ENCODE measurements at regions not wholly inside any gene's neighbourhood (a gene's known extent, or its start where the extent isn't known, plus 50 kb on each side); places are given as distances from the start of the nearest gene placed in this dataset.

DNA sequence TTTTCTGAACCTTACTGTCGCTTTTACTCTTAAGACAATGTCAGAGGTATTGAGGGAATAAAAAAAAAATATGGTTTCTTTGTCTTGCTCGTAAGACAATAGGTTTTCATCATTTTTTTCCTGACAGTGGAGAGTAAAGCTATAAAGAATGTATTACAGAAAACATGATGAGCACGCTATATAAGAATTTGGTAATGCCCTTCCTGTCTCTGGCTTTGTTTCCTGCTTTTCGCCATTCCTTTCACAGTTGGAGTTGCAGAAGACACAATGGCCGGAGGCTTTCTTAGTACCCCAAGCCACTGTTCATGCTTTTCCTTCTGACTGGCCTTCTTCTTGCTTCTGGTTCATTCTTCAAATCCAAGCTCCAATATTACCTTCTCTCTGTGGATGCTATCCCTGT is 101.0 kb upstream of the DACH1 start:
- TF ChIP-seq, protein P1, sequence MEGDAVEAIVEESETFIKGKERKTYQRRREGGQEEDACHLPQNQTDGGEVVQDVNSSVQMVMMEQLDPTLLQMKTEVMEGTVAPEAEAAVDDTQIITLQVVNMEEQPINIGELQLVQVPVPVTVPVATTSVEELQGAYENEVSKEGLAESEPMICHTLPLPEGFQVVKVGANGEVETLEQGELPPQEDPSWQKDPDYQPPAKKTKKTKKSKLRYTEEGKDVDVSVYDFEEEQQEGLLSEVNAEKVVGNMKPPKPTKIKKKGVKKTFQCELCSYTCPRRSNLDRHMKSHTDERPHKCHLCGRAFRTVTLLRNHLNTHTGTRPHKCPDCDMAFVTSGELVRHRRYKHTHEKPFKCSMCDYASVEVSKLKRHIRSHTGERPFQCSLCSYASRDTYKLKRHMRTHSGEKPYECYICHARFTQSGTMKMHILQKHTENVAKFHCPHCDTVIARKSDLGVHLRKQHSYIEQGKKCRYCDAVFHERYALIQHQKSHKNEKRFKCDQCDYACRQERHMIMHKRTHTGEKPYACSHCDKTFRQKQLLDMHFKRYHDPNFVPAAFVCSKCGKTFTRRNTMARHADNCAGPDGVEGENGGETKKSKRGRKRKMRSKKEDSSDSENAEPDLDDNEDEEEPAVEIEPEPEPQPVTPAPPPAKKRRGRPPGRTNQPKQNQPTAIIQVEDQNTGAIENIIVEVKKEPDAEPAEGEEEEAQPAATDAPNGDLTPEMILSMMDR (IDR thresholded peaks at IDR 0.05; ENCODE audit: unreplicated experiment) = no peak
- H3K9me3 Mint-ChIP-seq (ENCODE audit: unreplicated experiment) = no peaks in the 10 kb centered on the region
- intact Hi-C loops (cut with micrococcal nuclease) = loop anchor here (10.0 kb wide), 1 partner anchor 47 kb away; no protein-coding TSS in a partner anchor
- H3K27me3 Mint-ChIP-seq (ENCODE audit: insufficient read depth, unreplicated experiment) = peaks cover 67% of the 10 kb centered on the region
- H3K27ac Mint-ChIP-seq (ENCODE audit: low read depth, unreplicated experiment) = no peak overlapping the region
- ChIA-PET POLR2A (no interaction called here), CTCF (interaction anchor here (1.2 kb wide), 1 partner anchor 10 kb away, joined by 3 read pairs; no protein-coding TSS in a partner anchor)
- no peak for DNase-seq (ENCODE audit: unreplicated experiment)
- H3K4me3 Mint-ChIP-seq (ENCODE audit: unreplicated experiment) = no peak overlapping the region
- no TSS peak for BruUV-seq (replicated peaks)
- peaks cover 5% of the 10 kb centered on the region for H3K4me1 Mint-ChIP-seq (ENCODE audit: insufficient read depth, unreplicated experiment)
- no peaks in the 10 kb centered on the region for H3K36me3 Mint-ChIP-seq (ENCODE audit: insufficient read depth, unreplicated experiment)

DNA sequence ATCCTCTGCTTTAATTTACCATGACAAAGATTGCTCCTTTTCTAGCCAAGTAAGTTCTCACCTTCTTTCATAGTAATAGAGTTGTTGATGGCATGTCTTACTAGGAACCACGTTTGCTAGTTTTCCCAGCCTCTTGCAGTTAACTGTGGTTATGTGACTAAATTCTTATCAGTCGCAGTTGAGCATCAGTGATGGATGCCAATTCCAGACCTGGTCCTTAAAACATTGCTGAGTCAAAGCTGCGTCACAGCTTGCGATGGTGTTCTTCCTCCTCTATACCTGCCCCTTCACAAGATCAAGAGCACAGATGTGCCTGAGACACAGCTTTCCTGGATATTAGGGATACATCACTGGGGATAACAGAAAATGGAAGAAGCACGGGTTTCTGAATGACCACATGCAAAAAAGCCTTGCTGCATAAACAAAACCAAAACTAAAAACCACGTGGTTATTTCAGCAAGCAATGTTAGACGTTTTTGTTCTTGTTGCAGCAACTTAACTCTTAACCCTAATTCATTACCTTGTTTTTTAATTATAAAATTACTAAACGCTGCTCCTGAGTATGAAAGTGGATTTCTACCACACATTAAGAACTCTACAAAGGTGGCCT is 97.6 kb upstream of the DACH1 start:
- BruUV-seq (replicated peaks) = no TSS peak
- intact Hi-C loops (cut with micrococcal nuclease) = loop anchor here (10.0 kb wide), 1 partner anchor 50 kb away; no protein-coding TSS in a partner anchor
- no peak overlapping the region for H3K4me3 Mint-ChIP-seq (ENCODE audit: unreplicated experiment)
- TF ChIP-seq, protein P1 (IDR thresholded peaks at IDR 0.05; ENCODE audit: unreplicated experiment) = no peak
- no peak overlapping the region for H3K27ac Mint-ChIP-seq (ENCODE audit: low read depth, unreplicated experiment)
- ChIA-PET CTCF (no interaction called here), POLR2A (no interaction called here)
- no peaks in the 10 kb centered on the region for H3K9me3 Mint-ChIP-seq (ENCODE audit: unreplicated experiment)
- H3K27me3 Mint-ChIP-seq (ENCODE audit: insufficient read depth, unreplicated experiment) = peaks cover 48% of the 10 kb centered on the region
- no peaks in the 10 kb centered on the region for H3K36me3 Mint-ChIP-seq (ENCODE audit: insufficient read depth, unreplicated experiment)
- no peak for DNase-seq (ENCODE audit: unreplicated experiment)
- H3K4me1 Mint-ChIP-seq (ENCODE audit: insufficient read depth, unreplicated experiment) = peaks cover 5% of the 10 kb centered on the region

DNA sequence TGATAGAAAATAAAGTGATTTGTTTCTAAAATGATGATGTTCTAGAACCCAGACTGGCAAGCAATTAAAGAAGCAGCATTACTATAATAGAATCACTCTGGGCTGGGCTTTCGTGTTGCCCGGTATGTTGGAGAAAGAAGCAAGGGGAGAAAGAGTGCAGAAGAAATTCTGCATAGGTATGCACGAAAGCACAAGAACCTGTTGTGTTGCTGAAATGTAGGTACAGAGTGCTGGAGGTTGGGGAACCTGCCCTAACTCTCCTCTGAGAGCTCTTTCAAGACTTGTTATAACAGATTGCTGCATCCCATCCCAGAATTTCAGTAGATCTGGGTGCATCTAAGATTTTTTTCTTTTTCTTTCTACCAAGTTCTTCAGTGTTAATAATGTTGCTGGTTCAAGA is 95.7 kb upstream of the DACH1 start:
- intact Hi-C loops (cut with micrococcal nuclease) = loop anchor here (10.0 kb wide), 1 partner anchor 52 kb away; no protein-coding TSS in a partner anchor
- Mint-ChIP-seq H3K27ac (ENCODE audit: low read depth, unreplicated experiment) (no peak overlapping the region), H3K36me3 (ENCODE audit: insufficient read depth, unreplicated experiment) (no peaks in the 10 kb centered on the region), H3K4me1 (ENCODE audit: insufficient read depth, unreplicated experiment) (no peaks in the 10 kb centered on the region), H3K9me3 (ENCODE audit: unreplicated experiment) (no peaks in the 10 kb centered on the region), H3K4me3 (ENCODE audit: unreplicated experiment) (no peak overlapping the region), H3K27me3 (ENCODE audit: insufficient read depth, unreplicated experiment) (peaks cover 30% of the 10 kb centered on the region)
- BruUV-seq (replicated peaks) = no TSS peak
- ChIA-PET POLR2A (no interaction called here), CTCF (no interaction called here)
- TF ChIP-seq, protein P1 (IDR thresholded peaks at IDR 0.05; ENCODE audit: unreplicated experiment) = no peak
- no peak for DNase-seq (ENCODE audit: unreplicated experiment)

DNA sequence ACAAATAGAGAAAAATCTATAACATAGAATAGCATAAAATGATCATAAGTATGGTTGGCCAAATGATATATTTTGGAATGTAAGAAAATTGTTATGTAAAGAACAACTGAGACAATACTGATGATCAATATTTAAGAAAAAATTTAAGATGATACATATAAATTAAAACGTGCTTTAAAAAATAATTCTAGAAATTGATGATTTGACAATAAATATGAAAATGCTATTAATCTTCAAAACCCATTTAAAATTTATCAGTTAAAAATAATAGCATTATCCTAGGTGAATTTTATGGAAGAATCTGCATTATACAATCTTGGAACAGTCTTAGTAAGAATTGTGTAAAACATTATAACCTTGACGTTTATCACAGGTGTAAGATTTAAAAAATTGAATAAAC is 95.1 kb upstream of the DACH1 start:
- BruUV-seq (replicated peaks) = no TSS peak
- CTCF ChIA-PET = no interaction called here
- H3K9me3 Mint-ChIP-seq (ENCODE audit: unreplicated experiment) = no peaks in the 10 kb centered on the region
- no peak overlapping the region for H3K4me3 Mint-ChIP-seq (ENCODE audit: unreplicated experiment)
- H3K27me3 Mint-ChIP-seq (ENCODE audit: insufficient read depth, unreplicated experiment) = peaks cover 29% of the 10 kb centered on the region
- POLR2A ChIA-PET = no interaction called here
- TF ChIP-seq, protein P1 (IDR thresholded peaks at IDR 0.05; ENCODE audit: unreplicated experiment) = no peak
- no peak for DNase-seq (ENCODE audit: unreplicated experiment)
- no peaks in the 10 kb centered on the region for H3K4me1 Mint-ChIP-seq (ENCODE audit: insufficient read depth, unreplicated experiment)
- intact Hi-C loops (cut with micrococcal nuclease) = loop anchor here (10.0 kb wide), 1 partner anchor 53 kb away; no protein-coding TSS in a partner anchor
- no peak overlapping the region for H3K27ac Mint-ChIP-seq (ENCODE audit: low read depth, unreplicated experiment)
- H3K36me3 Mint-ChIP-seq (ENCODE audit: insufficient read depth, unreplicated experiment) = no peaks in the 10 kb centered on the region

Data from MCF 10A (cell line).